Neutrophil (primary cell): ENCODE measurements at regions not wholly inside any gene's neighbourhood (a gene's known extent, or its start where the extent isn't known, plus 50 kb on each side); places are given as distances from the start of the nearest gene placed in this dataset.

ENCODE experiments used
- H3K27ac ChIP-seq: fragments of 200-600 bp; sonication (generic); 2 replicates; pipeline ENCODE4 v1.5.1; 2016; ENCODE audit warnings: mild to moderate bottlenecking, moderate library complexity
- H3K27me3 ChIP-seq: fragments of 200-600 bp; sonication (generic); 2 replicates; pipeline ENCODE4 v1.6.0; 2016; ENCODE audit warnings: mild to moderate bottlenecking
- H3K36me3 ChIP-seq: fragments of 200-600 bp; sonication (generic); 2 replicates; pipeline ENCODE4 v1.5.1; 2017
- H3K4me1 ChIP-seq, 2 experiments: fragments of 200-600 bp in 1 of 2; sonication (generic) in 1 of 2; 1 replicate in 1 of 2; 2 replicates in 1 of 2; pipeline versions ENCODE4 v1.5.1 to v1.6.1; 2013 to 2016; ENCODE audit warnings: low read depth in 1 of 2, low read length in 1 of 2, mild to moderate bottlenecking in 1 of 2, moderate library complexity in 1 of 2; ENCODE audit not compliant: control insufficient read depth in 1 of 2, insufficient read depth in 1 of 2
- H3K4me3 ChIP-seq, 2 experiments: fragments of 200-600 bp in 1 of 2; sonication (generic) in 1 of 2; 1 replicate in 1 of 2; 2 replicates in 1 of 2; pipeline ENCODE4 v1.5.1; 2013 to 2016; ENCODE audit warnings: low read depth in 1 of 2, low read length in 1 of 2, mild to moderate bottlenecking in 1 of 2, moderate library complexity in 1 of 2
- H3K9me3 ChIP-seq: fragments of 200-600 bp; sonication (generic); 2 replicates; pipeline ENCODE4 v1.5.1; 2016
- TF ChIP-seq, protein P1 (sequence below): fragments of 200-600 bp; sonication (generic); IDR thresholded peaks from 2 replicates; pipeline ENCODE4 v1.5.1; 2016; ENCODE audit warnings: antibody characterized with exemption

DNA sequence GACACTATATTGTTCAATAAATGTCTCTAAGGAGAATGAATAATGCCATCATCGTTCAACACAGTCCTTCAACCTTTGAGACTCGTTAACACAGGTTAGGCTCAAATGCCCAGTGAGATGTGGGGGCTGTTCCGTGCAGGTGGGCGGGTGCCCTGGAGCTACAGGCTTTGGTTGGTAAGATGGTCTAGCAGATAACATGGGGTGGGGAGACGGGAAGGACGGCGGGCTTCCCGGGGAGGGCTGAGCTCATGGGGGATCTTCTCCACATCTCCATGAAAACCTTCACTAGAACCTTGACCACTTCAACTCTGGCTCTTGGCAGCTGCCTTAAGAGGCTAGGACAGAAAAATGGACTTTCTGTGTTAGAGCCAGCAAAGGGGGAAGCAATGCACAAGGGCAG is 134.1 kb upstream of the TCERG1L start:
- Histone ChIP-seq H3K4me1 (no peaks in the 10 kb centered on the region), H3K27me3 (peaks cover 10% of the 10 kb centered on the region), H3K36me3 (no peaks in the 10 kb centered on the region), H3K4me3 (no peak overlapping the region), H3K27ac (no peak overlapping the region), H3K9me3 (no peaks in the 10 kb centered on the region)
- TF ChIP-seq, protein P1, sequence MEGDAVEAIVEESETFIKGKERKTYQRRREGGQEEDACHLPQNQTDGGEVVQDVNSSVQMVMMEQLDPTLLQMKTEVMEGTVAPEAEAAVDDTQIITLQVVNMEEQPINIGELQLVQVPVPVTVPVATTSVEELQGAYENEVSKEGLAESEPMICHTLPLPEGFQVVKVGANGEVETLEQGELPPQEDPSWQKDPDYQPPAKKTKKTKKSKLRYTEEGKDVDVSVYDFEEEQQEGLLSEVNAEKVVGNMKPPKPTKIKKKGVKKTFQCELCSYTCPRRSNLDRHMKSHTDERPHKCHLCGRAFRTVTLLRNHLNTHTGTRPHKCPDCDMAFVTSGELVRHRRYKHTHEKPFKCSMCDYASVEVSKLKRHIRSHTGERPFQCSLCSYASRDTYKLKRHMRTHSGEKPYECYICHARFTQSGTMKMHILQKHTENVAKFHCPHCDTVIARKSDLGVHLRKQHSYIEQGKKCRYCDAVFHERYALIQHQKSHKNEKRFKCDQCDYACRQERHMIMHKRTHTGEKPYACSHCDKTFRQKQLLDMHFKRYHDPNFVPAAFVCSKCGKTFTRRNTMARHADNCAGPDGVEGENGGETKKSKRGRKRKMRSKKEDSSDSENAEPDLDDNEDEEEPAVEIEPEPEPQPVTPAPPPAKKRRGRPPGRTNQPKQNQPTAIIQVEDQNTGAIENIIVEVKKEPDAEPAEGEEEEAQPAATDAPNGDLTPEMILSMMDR: no peak

DNA sequence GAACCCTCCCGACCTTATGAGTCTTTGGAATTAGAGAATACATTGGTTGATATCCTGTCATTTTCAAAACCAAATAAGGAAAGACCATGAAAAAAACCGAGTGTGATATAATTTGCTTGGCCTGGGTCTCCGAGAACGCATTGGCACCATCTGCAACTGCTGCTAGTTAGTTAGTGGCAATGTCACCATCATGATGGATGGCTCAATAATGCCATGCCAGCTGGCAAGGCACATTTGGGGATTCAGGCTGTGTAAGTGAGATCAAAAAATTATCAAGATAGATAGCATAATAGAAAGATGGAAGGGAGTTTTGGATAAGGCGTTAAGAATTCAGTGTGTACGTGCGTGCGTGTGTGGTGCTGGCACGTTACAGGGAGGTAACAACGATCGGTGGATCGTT is 134.7 kb upstream of the TCERG1L start:
- Histone ChIP-seq H3K9me3 (no peaks in the 10 kb centered on the region), H3K36me3 (no peaks in the 10 kb centered on the region), H3K27ac (no peak overlapping the region), H3K27me3 (peaks cover 8% of the 10 kb centered on the region), H3K4me3 (no peak overlapping the region), H3K4me1 (no peaks in the 10 kb centered on the region)
- TF ChIP-seq, protein P1: no peak

DNA sequence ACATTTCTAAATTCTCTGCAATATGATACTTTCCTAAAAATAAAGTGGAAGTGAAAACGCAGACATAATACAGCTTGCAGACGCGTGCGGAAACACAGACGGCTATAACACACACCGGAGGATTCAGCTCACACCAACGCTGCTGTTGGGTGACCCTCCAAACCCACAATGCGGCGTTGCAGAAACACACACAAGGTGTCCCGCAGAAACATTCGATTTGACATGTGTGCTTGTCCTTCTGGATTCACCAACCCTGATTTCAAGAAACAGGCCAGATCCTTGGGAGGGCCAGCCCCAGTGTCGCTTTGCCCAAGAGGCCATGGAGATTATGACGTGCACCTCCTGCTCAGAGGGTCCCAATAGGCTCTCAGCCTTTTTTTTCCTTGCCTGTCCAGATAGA is 136.7 kb upstream of the TCERG1L start:
- no peak overlapping the region for H3K4me3 ChIP-seq
- no peaks in the 10 kb centered on the region for H3K4me1 ChIP-seq
- TF ChIP-seq, protein P1: no peak
- no peaks in the 10 kb centered on the region for H3K9me3 ChIP-seq
- H3K36me3 ChIP-seq: no peaks in the 10 kb centered on the region
- H3K27ac ChIP-seq: no peak overlapping the region
- peaks cover 28% of the 10 kb centered on the region for H3K27me3 ChIP-seq

DNA sequence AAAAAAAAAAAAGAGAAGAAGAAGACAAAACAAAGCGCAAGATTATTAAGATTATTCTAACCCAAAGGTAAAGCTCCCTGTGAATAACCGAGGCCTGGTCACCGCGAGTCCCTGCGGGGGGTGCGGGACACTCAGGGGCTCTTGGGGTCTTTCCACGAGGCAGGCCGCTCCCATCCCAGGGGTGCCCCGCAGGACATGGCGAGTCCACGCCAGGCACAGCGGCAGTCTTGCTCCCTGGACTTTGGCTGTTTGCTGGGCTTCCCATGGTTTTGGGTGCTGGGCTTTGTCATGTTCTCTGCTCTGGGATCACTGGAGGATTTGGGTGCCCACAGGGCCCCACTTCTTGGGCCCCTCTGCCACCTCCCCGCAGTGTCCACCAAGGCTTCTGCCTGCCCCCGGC is 137.4 kb upstream of the TCERG1L start:
- Histone ChIP-seq H3K9me3 (no peaks in the 10 kb centered on the region), H3K27me3 (peaks cover 35% of the 10 kb centered on the region), H3K4me3 (no peak overlapping the region), H3K27ac (no peak overlapping the region), H3K4me1 (no peaks in the 10 kb centered on the region), H3K36me3 (no peaks in the 10 kb centered on the region)
- TF ChIP-seq, protein P1: no peak

DNA sequence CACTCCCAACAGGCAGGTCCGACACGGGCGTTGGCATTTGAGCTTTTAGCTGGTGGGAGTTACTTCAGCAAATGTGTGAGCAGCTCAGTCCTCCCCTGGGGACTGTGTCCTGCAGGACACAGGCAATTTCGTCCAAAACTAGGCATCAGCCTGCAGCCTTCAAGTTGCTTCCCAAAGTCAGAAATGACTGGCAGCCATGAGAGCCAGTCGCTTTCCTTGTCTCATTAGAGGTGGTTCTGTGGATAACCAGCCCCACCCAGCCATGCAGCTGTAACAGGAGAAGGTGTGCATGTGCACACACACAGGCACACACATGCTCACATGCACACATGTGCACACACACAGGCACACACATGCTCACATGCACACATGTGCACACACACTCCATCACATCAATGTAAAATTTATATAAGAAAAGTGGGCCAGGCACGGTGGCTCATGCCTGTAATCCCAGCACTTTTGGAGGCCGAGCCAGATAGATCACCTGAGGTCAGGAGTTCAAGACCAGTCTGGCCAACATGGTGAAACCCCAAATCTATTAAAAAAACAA is 138.8 kb upstream of the TCERG1L start:
- TF ChIP-seq, protein P1: no peak
- no peaks in the 10 kb centered on the region for H3K36me3 ChIP-seq
- H3K4me1 ChIP-seq: no peaks in the 10 kb centered on the region
- H3K27ac ChIP-seq: no peak overlapping the region
- peaks cover 49% of the 10 kb centered on the region for H3K27me3 ChIP-seq
- no peaks in the 10 kb centered on the region for H3K9me3 ChIP-seq
- H3K4me3 ChIP-seq: no peak overlapping the region
